Glutamatergic neuron (in vitro differentiated cells): ENCODE measurements at regions not wholly inside any gene's neighbourhood (a gene's known extent, or its start where the extent isn't known, plus 50 kb on each side); places are given as distances from the start of the nearest gene placed in this dataset.

Experiments
- DNase-seq: peaks from one replicate; pipeline ENCODE4 v3.0.0; 2022
- H3K27ac Mint-ChIP-seq: one replicate; pipeline ENCODE4 v1.8.0; 2020; ENCODE audit warnings: mild to moderate bottlenecking, mixed read lengths, inconsistent platforms; ENCODE audit not compliant: unreplicated experiment
- H3K27me3 Mint-ChIP-seq: one replicate; pipeline ENCODE4 v1.8.0; 2020; ENCODE audit warnings: mild to moderate bottlenecking, moderate library complexity, mixed read lengths, inconsistent platforms; ENCODE audit not compliant: unreplicated experiment
- H3K36me3 Mint-ChIP-seq: one replicate; pipeline ENCODE4 v1.8.0; 2020; ENCODE audit warnings: mild to moderate bottlenecking, mixed read lengths, inconsistent platforms; ENCODE audit not compliant: unreplicated experiment
- H3K4me1 Mint-ChIP-seq: one replicate; pipeline ENCODE4 v1.8.0; 2020; ENCODE audit warnings: mild to moderate bottlenecking, low read depth, mixed read lengths, inconsistent platforms; ENCODE audit not compliant: unreplicated experiment
- H3K4me3 Mint-ChIP-seq: one replicate; pipeline ENCODE4 v1.8.0; 2020; ENCODE audit warnings: mild to moderate bottlenecking, mixed read lengths, inconsistent platforms; ENCODE audit not compliant: unreplicated experiment
- H3K9me3 Mint-ChIP-seq: one replicate; pipeline ENCODE4 v1.8.0; 2020; ENCODE audit warnings: mild to moderate bottlenecking, moderate library complexity, mixed read lengths, inconsistent platforms; ENCODE audit not compliant: unreplicated experiment
- CTCF ChIP-seq: fragments of 200-600 bp; sonication (generic); IDR thresholded peaks from one replicate; pipeline ENCODE4 v1.5.0; 2021; ENCODE audit not compliant: partially characterized antibody, unreplicated experiment

- no peak overlapping the region for H3K27ac Mint-ChIP-seq
- no peak for DNase-seq
- H3K36me3 Mint-ChIP-seq = no peaks in the 10 kb centered on the region
- no peaks in the 10 kb centered on the region for H3K4me1 Mint-ChIP-seq
- no peak overlapping the region for H3K4me3 Mint-ChIP-seq
- H3K27me3 Mint-ChIP-seq = peaks cover 1% of the 10 kb centered on the region
- H3K9me3 Mint-ChIP-seq = peaks cover 3% of the 10 kb centered on the region
- TF ChIP-seq CTCF = no peak
These were observed 62.1 kb upstream of the CTSO start for GRCh38 chr4:156015781-156016180.

GRCh38 chr4:156006192-156006591 is 52.5 kb upstream of the CTSO start:
- Mint-ChIP-seq H3K27ac (no peak overlapping the region), H3K9me3 (no peaks in the 10 kb centered on the region), H3K4me1 (no peaks in the 10 kb centered on the region), H3K36me3 (no peaks in the 10 kb centered on the region), H3K4me3 (no peak overlapping the region), H3K27me3 (no peaks in the 10 kb centered on the region)
- DNase-seq = no peak
- TF ChIP-seq CTCF = no peak
